ENCODE measurements at regions not wholly inside any gene's neighbourhood (a gene's known extent, or its start where the extent isn't known, plus 50 kb on each side); places are given as distances from the start of the nearest gene placed in this dataset.

GRCh38 chr1:38353956-38354355 is 307.4 kb upstream of the POU3F1 start:
- ATAC-seq (ENCODE audit: poor library complexity) (no peak), DNase-seq (no peak)
- intact Hi-C loops (cut with DNase I), result no loop called here

DNA sequence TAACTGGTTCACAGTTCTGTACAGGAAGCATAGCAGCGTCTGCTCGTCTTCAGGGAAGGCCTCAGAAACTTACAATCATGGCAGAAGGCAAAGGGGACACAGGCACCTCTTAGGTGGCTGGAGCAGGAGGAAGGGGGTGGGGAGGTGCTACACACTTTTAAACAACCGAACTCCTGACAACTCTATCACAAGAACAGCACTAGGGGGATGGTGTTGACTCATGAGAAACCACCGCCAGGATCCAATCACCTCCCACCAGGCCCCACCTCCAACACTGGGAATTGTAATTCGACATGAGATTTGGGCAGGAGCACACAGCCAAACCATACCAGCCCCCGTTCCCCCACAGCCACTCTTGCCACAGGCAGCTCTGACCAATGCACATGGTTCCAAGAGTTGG is 306.3 kb upstream of the POU3F1 start:
- intact Hi-C loops (cut with DNase I), result no loop called here
- no peak for DNase-seq
- no peak for ATAC-seq (ENCODE audit: poor library complexity)

DNA sequence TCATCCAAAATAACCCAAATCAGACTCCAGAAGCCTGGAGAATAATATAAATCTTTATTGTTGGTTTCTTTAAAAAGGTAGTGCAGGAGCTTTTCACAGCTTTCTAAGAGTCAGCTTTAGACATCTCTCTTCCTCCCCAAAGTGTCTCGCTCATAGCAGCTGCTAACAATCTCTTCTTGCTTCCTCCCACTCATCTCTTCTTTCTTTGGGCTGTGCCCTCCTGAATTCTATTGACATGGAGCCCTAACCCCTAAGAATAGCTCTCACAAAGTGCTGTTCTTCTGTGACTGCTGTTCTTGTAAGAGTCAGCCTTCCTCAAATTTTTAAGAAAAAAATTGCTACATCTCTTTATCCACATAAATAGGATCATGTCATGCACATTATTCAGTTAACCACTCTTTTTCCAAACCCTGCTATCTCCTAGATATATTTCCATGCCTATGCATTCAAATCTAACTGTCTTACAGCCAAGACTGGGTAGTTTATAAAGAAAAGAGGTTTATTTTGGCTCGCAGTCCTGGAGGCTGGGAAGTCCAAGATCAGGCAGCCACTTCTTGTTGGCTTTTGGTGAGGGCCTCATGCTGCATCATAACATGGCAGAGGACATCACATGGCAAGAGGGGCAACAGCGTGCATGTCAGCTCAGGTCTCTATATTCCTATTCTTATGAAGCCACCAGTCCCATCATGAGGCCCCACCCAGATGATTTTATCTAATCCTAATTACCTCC is 301.0 kb upstream of the POU3F1 start:
- no peak for DNase-seq
- no peak for ATAC-seq (ENCODE audit: poor library complexity)
- intact Hi-C loops (cut with DNase I), result no loop called here

- DNase-seq (no peak), ATAC-seq (ENCODE audit: poor library complexity) (no peak)
- intact Hi-C loops (cut with DNase I), result no loop called here
Measured at GRCh38 chr1:38344716-38345115, 298.1 kb upstream of the POU3F1 start.

- no peak for ATAC-seq (ENCODE audit: poor library complexity)
- intact Hi-C loops (cut with DNase I), result no loop called here
- DNase-seq, result no peak
Measured at GRCh38 chr1:38341694-38342093, 295.1 kb upstream of the POU3F1 start.

DNA sequence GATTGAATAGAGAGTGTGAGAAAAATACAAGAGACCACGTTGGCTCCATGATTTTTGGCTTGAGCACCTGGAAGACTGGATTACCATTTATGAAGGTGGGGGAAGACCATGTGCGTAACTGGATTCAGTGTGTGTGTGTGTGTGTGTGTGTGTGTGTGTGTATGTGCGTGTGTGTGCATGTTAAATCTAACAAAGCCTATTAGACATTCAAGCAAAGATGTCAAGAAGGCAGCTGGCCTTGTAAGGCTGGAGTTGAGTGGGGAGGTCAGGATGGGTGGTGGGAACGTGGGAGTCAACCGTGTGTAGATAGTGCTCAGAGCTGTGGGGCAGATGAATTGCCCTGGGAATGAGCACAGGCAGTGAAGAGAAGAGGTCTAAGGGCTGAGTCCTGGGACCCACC is 293.8 kb upstream of the POU3F1 start:
- no peak for DNase-seq
- intact Hi-C loops (cut with DNase I), result no loop called here
- no peak for ATAC-seq (ENCODE audit: poor library complexity)

DNA sequence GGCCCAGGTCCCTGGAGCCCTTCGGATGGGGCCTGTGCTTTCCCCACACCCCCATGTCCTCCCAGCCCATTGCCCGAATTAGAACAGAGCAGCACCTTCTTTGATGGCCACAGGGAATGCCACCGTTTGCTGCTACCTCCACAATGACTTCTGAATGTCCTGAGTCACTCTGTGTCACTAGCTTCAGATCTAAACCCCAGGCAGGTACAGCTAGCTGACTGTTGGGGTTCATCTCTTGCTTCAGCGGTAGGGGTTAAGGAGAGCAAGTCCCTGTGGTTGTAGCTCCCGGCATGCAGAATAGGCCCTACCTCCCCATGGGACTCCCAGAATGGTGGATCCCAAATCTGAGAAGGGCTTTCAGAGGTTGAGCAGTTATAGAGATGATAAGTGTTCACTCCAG is 291.1 kb upstream of the POU3F1 start:
- no peak for ATAC-seq (ENCODE audit: poor library complexity)
- intact Hi-C loops (cut with DNase I), result no loop called here

GRCh38 chr1:38336961-38337360 is 290.4 kb upstream of the POU3F1 start:
- ATAC-seq (ENCODE audit: poor library complexity), result no peak
- intact Hi-C loops (cut with DNase I), result no loop called here

More for the DNA sequence above, 291.1 kb upstream of the POU3F1 start:
- no peak for DNase-seq

DNA sequence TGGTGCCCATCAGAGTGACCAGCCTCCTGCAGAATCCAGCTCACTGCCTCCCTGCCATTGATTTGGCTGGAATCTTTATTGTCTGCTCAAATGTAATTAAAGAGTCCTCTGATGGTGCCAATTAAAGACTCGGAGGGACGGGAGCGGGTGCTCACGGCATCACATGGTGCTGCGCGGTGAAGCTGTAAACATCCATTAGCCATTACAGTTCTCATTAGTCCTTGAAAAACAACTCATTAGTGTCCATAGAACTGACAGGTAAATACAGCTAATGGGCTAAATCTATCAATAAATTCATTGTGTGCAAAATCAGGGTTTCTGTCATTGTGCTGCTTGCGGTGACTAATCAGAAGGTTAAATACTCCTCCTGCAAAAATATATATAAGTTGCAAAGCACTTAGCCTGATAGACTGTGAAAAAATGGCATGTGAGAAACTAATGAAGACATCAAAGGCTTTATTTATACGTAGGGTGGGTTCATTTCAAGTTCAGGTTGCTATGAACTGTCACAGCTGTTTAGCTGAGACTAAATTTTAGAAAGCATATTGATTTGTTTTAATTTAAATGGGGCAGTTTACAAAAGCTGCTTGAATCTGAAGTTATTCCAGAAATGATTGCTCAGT is 289.8 kb upstream of the POU3F1 start:
- DNase-seq (no peak), ATAC-seq (ENCODE audit: poor library complexity) (no peak)
- intact Hi-C loops (cut with DNase I), result no loop called here

More at GRCh38 chr1:38336961-38337360, 290.4 kb upstream of the POU3F1 start:
- DNase-seq, result no peak

DNA sequence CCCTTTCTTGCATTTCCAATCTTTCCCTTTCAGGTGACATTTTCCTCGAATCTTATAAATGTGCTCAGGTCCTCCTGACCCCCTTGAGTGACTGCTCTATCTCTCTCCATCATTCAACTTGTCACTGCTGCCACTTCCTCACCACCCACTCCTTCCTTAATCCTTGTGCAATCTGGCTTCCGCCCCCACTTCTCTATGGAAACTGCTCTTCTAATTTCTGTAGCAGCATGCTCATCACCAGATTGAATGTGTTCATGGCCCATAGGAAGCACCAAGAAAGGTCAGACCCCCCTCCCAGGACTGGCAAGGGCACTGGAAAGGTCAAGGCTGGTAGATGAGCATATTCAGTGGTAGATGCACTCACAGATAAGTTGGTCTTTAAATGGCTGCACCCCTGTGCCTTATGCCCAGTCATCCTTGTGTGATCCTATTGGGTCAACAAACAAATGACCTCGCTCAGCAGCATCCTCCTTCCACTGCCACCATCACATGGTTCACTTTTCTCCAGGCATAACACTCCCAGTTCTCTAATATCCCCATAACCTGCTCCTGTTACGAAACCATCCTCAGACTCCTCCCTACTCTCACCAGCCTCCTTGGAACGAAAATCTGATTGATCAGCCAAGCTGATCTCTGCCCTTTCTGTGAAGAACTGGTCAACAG is 288.5 kb upstream of the POU3F1 start:
- intact Hi-C loops (cut with DNase I), result no loop called here
- ATAC-seq (ENCODE audit: poor library complexity), result no peak

GRCh38 chr1:38332649-38333310 is 286.2 kb upstream of the POU3F1 start:
- intact Hi-C loops (cut with DNase I), result no loop called here
- DNase-seq, result no peak
- no peak for ATAC-seq (ENCODE audit: poor library complexity)

More for the DNA sequence above, 288.5 kb upstream of the POU3F1 start:
- DNase-seq, result no peak

GRCh38 chr1:38331496-38332210 is 285.1 kb upstream of the POU3F1 start:
- no peak for ATAC-seq (ENCODE audit: poor library complexity)
- DNase-seq, result no peak

DNA sequence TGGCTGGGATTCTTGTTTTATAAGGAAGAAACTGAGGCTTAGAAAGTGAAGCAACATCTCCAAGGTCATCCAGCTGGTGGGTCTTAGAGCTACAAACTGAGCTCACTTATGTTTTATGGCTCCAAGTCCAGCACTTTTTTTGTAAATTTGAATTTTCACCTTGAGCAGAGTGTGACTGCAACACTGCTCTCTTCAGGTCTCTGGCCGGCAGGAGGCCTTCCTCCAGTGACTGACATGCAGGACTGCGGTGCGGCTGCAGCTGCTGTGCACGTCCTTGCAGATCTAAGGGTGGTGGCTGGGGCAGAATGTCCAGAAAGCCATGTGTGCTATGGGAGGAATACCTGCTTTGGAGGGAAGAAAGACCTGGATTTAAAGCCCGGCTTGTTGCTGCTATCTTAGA is 284.2 kb upstream of the POU3F1 start:
- no peak for ATAC-seq (ENCODE audit: poor library complexity)
- intact Hi-C loops (cut with DNase I), result no loop called here

More at GRCh38 chr1:38331496-38332210, 285.1 kb upstream of the POU3F1 start:
- intact Hi-C loops (cut with DNase I), result no loop called here

DNA sequence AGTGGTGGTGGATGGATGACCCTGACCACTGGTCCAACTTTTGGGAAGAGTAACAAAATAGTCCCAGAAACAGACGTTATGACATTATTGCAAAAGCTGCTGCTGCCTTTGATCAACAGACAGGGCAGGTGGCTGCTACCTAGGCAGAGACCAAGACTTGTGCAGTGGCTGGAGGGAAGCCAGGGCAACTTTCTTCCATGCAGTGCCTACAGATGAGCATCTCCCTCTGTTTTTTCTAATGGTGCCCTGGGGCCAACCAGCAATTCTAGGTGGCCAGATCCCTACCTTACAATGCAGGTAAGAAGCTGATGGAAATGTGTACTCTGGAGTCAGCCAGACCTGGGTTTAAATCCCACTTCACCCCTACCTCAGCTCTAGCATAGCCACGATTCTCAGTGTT is 283.1 kb upstream of the POU3F1 start:
- DNase-seq (no peak), ATAC-seq (ENCODE audit: poor library complexity) (no peak)
- intact Hi-C loops (cut with DNase I), result no loop called here

More for the DNA sequence above, 284.2 kb upstream of the POU3F1 start:
- no peak for DNase-seq

GRCh38 chr1:38328278-38329035 is 281.9 kb upstream of the POU3F1 start:
- ATAC-seq (ENCODE audit: poor library complexity) (no peak), DNase-seq (no peak)
- intact Hi-C loops (cut with DNase I), result no loop called here

- ATAC-seq (ENCODE audit: poor library complexity), result no peak
- no peak for DNase-seq
- intact Hi-C loops (cut with DNase I), result no loop called here
Measured at GRCh38 chr1:38327559-38327973, 281.0 kb upstream of the POU3F1 start.

GRCh38 chr1:38326856-38327255 is 280.3 kb upstream of the POU3F1 start:
- DNase-seq, result no peak
- no peak for ATAC-seq (ENCODE audit: poor library complexity)
- intact Hi-C loops (cut with DNase I), result no loop called here

DNA sequence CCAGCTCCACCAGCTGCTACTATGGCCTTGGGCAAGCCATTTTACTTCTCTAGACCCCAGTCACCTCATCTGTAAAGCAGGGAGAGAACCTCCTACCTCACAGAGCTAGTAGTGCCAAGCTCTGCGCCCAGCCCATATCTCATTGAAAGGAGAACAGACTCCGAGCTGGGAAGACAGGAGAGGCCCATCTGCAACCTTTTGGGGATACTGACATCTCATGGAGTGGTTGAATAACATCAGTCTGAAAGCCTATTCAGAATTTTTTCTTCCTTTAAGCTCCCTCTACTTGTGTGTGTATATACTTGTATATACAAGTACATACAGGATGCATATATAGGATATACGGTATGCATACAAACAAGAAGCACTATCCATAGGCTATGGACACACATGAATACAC is 279.5 kb upstream of the POU3F1 start:
- no peak for DNase-seq
- intact Hi-C loops (cut with DNase I), result no loop called here
- no peak for ATAC-seq (ENCODE audit: poor library complexity)
